Keratinocyte (primary cell): ENCODE measurements at regions not wholly inside any gene's neighbourhood (a gene's known extent, or its start where the extent isn't known, plus 50 kb on each side); places are given as distances from the start of the nearest gene placed in this dataset.
"Not testable (repeated sequence)": the region's sequence is repeated elsewhere in the genome, so short reads cannot be mapped to it uniquely, and the experiment has no call there.

Experiments
- CTCF ChIP-seq, 3 experiments: IDR thresholded peaks in 1 of 3; conservative IDR thresholded peaks in 1 of 3; optimal IDR thresholded peaks in 1 of 3; 2 replicates in 2 of 3; 3 replicates in 1 of 3; pipeline versions ENCODE3 to v1.5.1; 2011; ENCODE audit warnings: low read length in 3 of 3, mild to moderate bottlenecking in 3 of 3, moderate library complexity in 2 of 3, control low read depth in 1 of 3, inconsistent platforms in 1 of 3; ENCODE audit not compliant: insufficient read depth in 2 of 3; ENCODE audit errors: extremely low read depth in 1 of 3
- EZH2 ChIP-seq: IDR thresholded peaks from one replicate; pipeline ENCODE4 v1.6.1; 2012; ENCODE audit warnings: inconsistent platforms, mild to moderate bottlenecking, low read length, moderate library complexity

GRCh38 chr21:6429924-6430323, 4091.5 kb upstream of the TPTE start:
- not testable (repeated sequence) for TF ChIP-seq EZH2; CTCF (optimal IDR thresholded peaks at IDR 0.05 in 1 of 3, IDR thresholded peaks at IDR 0.05 in 1 of 3, conservative IDR thresholded peaks at IDR 0.05 in 1 of 3; ENCODE audit: extremely low read depth in 1 of 3, insufficient read depth in 2 of 3, low read length in 3 of 3)
